H1 (cell line): ENCODE measurements at regions not wholly inside any gene's neighbourhood (a gene's known extent, or its start where the extent isn't known, plus 50 kb on each side); places are given as distances from the start of the nearest gene placed in this dataset.

Experiments used
- CTCF ChIA-PET: fragments of 300-600 bp; sonication (Branson Sonifier 250); formaldehyde crosslinking; loops from one replicate; lab custom pipeline; 2021; ENCODE audit not compliant: partially characterized antibody; lab: Charles Lee
- POLR2A ChIA-PET: fragments of 300-600 bp; sonication (Branson Sonifier 250); formaldehyde crosslinking; loops from one replicate; lab custom pipeline; 2021; ENCODE audit warnings: inconsistent platforms; ENCODE audit not compliant: partially characterized antibody; lab: Charles Lee
- DNase-seq, 2 experiments: peaks; one replicate each; pipeline versions ENCODE4 v3.0.0 to v3.0.0-alpha.2; 2010 to 2022; ENCODE audit warnings: low spot score in 2 of 2, low read depth in 1 of 2, mixed read lengths in 1 of 2
- FAIRE-seq: peaks from 2 replicates; lab custom pipeline; 2011; peaks lifted over from hg19 to GRCh38; lab: Jason Lieb, UNC
- H2AFZ ChIP-seq: 2 replicates; pipeline ENCODE4 v1.8.1; 2012; ENCODE audit warnings: low read length, inconsistent platforms
- H2AK5ac ChIP-seq: 2 replicates; pipeline ENCODE4 v1.6.1; 2013; ENCODE audit warnings: low read depth, low read length
- H2BK120ac ChIP-seq: replicated peaks from 2 replicates; pipeline ENCODE3; 2013; ENCODE audit warnings: low read depth, low read length, inconsistent platforms
- H2BK12ac ChIP-seq: 2 replicates; pipeline ENCODE4 v1.6.1; 2013; ENCODE audit warnings: low read depth, low read length
- H2BK15ac ChIP-seq: 2 replicates; pipeline ENCODE4 v1.6.1; 2013; ENCODE audit warnings: low read length
- H2BK20ac ChIP-seq: 2 replicates; pipeline ENCODE4 v1.6.1; 2013; ENCODE audit warnings: low read length
- H2BK5ac ChIP-seq: 2 replicates; pipeline ENCODE4 v1.6.1; 2013; ENCODE audit warnings: low read depth, low read length
- H3K14ac ChIP-seq: 2 replicates; pipeline ENCODE4 v1.6.1; 2013; ENCODE audit warnings: inconsistent platforms; ENCODE audit not compliant: insufficient read length
- H3K18ac ChIP-seq: 2 replicates; pipeline ENCODE4 v1.6.1; 2013; ENCODE audit warnings: low read length; ENCODE audit errors: extremely low read depth
- H3K23ac ChIP-seq: 2 replicates; pipeline ENCODE4 v1.6.1; 2013; ENCODE audit warnings: inconsistent platforms; ENCODE audit not compliant: insufficient read length
- H3K23me2 ChIP-seq: 2 replicates; pipeline ENCODE4 v1.6.1; 2013; ENCODE audit warnings: low read depth, low read length
- H3K27ac ChIP-seq: 2 replicates; pipeline ENCODE4 v1.6.1; 2011; ENCODE audit warnings: low read depth, low read length, inconsistent platforms
- H3K27me3 ChIP-seq, 4 experiments: replicated peaks in 1 of 4; 1 replicate in 1 of 4; 2 replicates in 3 of 4; pipeline versions ENCODE4 v1.6.1 to v1.8.1; 2011 to 2013; ENCODE audit warnings: low read length in 3 of 4, mild to moderate bottlenecking in 3 of 4, inconsistent platforms in 2 of 4, mixed read lengths in 2 of 4, moderate library complexity in 1 of 4; ENCODE audit not compliant: control insufficient read depth in 3 of 4, insufficient read depth in 3 of 4; ENCODE audit errors: extremely low read depth in 1 of 4
- H3K36me3 ChIP-seq, 4 experiments: 2 replicates each; pipeline versions ENCODE4 v1.6.1 to v1.8.1; 2011 to 2013; ENCODE audit warnings: mild to moderate bottlenecking in 4 of 4, low read length in 3 of 4, moderate library complexity in 2 of 4, control low read depth in 1 of 4, inconsistent platforms in 1 of 4; ENCODE audit not compliant: insufficient read depth in 4 of 4, control insufficient read depth in 2 of 4
- H3K4ac ChIP-seq: replicated peaks from 2 replicates; pipeline ENCODE3; 2013; ENCODE audit warnings: low read length, low read depth, mixed read lengths, inconsistent platforms; ENCODE audit not compliant: insufficient read length
- H3K4me1 ChIP-seq, 4 experiments: replicated peaks in 1 of 4; 1 replicate in 1 of 4; 2 replicates in 3 of 4; pipeline versions ENCODE4 v1.6.1 to v1.8.1; 2011 to 2013; ENCODE audit warnings: low read length in 3 of 4, inconsistent platforms in 2 of 4, mixed read lengths in 1 of 4; ENCODE audit not compliant: insufficient read depth in 4 of 4, control insufficient read depth in 3 of 4
- H3K4me2 ChIP-seq, 2 experiments: 2 replicates each; pipeline versions ENCODE4 v1.6.1 to v1.8.1; 2011 to 2013; ENCODE audit warnings: low read depth in 2 of 2, low read length in 2 of 2, control low read depth in 1 of 2, inconsistent platforms in 1 of 2, mild to moderate bottlenecking in 1 of 2; ENCODE audit not compliant: insufficient read depth in 1 of 2
- H3K4me3 ChIP-seq, 4 experiments: fragments of 200-600, 300-600 bp in 1 of 4; sonication (generic), shearing (Covaris generic), sonication (Bioruptor Twin) in 1 of 4; 2 replicates each; pipeline versions ENCODE4 v1.5.1 to v1.8.1; 2011 to 2016; ENCODE audit warnings: low read length in 4 of 4, low read depth in 3 of 4, control low read depth in 2 of 4, inconsistent platforms in 2 of 4, mild to moderate bottlenecking in 2 of 4, mixed read lengths in 1 of 4, moderate library complexity in 1 of 4; ENCODE audit not compliant: insufficient read depth in 2 of 4; ENCODE audit errors: extremely low read depth in 1 of 4
- H3K56ac ChIP-seq: replicated peaks from 2 replicates; pipeline ENCODE3; 2013; ENCODE audit warnings: low read depth, mild to moderate bottlenecking, mixed read lengths, low read length, inconsistent platforms; ENCODE audit not compliant: insufficient read length
- H3K79me1 ChIP-seq: 2 replicates; pipeline ENCODE4 v1.6.1; 2013; ENCODE audit warnings: low read depth, low read length, control low read depth
- H3K79me2 ChIP-seq, 2 experiments: 2 replicates each; pipeline versions ENCODE4 v1.6.1 to v1.8.1; 2012 to 2013; ENCODE audit warnings: low read length in 2 of 2, mild to moderate bottlenecking in 2 of 2, inconsistent platforms in 1 of 2; ENCODE audit not compliant: insufficient read depth in 2 of 2, control insufficient read depth in 1 of 2
- H3K9ac ChIP-seq, 4 experiments: replicated peaks in 1 of 4; 1 replicate in 1 of 4; 2 replicates in 3 of 4; pipeline versions ENCODE4 v1.6.1 to v1.8.1; 2011 to 2013; ENCODE audit warnings: low read depth in 3 of 4, low read length in 3 of 4, control low read depth in 2 of 4, mild to moderate bottlenecking in 2 of 4, moderate library complexity in 2 of 4, inconsistent platforms in 1 of 4; ENCODE audit errors: extremely low read depth in 1 of 4
- H3K9me3 ChIP-seq, 2 experiments: 2 replicates each; pipeline versions ENCODE4 v1.6.1 to v1.8.1; 2012 to 2013; ENCODE audit warnings: mild to moderate bottlenecking in 2 of 2, moderate library complexity in 2 of 2, control low read depth in 1 of 2, inconsistent platforms in 1 of 2, low read depth in 1 of 2, low read length in 1 of 2, mixed read lengths in 1 of 2; ENCODE audit not compliant: insufficient read depth in 2 of 2
- H4K20me1 ChIP-seq, 2 experiments: replicated peaks in 1 of 2; 2 replicates each; pipeline versions ENCODE3 to v1.8.1; 2011 to 2013; ENCODE audit warnings: inconsistent platforms in 2 of 2, low read length in 2 of 2, mild to moderate bottlenecking in 1 of 2; ENCODE audit not compliant: insufficient read depth in 2 of 2, control insufficient read depth in 1 of 2
- H4K5ac ChIP-seq: 2 replicates; pipeline ENCODE4 v1.6.1; 2013; ENCODE audit warnings: low read length, low read depth, mixed read lengths, inconsistent platforms; ENCODE audit not compliant: insufficient read length
- H4K8ac ChIP-seq: 2 replicates; pipeline ENCODE4 v1.8.0; 2013; ENCODE audit warnings: mild to moderate bottlenecking, moderate library complexity, low read length, inconsistent platforms; ENCODE audit not compliant: insufficient read depth; ENCODE audit errors: extremely low read depth
- H4K91ac ChIP-seq: replicated peaks from 2 replicates; pipeline ENCODE3; 2013; ENCODE audit warnings: low read length, mixed read lengths, inconsistent platforms; ENCODE audit not compliant: insufficient read length
- ASH2L ChIP-seq: fragments of 200-600, 300-600 bp; sonication (generic); IDR thresholded peaks from one replicate; pipeline ENCODE4 v1.7.1; 2017; ENCODE audit warnings: low read length
- BCL11A ChIP-seq, 2 experiments: IDR thresholded peaks; one replicate each; pipeline ENCODE4 v1.6.1; 2011; ENCODE audit warnings: low read depth in 2 of 2, low read length in 2 of 2, mild to moderate bottlenecking in 2 of 2
- RAD21 ChIP-seq, 2 experiments: IDR thresholded peaks in 1 of 2; conservative IDR thresholded peaks in 1 of 2; 2 replicates each; pipeline ENCODE4 v1.6.1; 2011; ENCODE audit warnings: low read depth in 2 of 2, low read length in 2 of 2, improper control_type of control experiment in 1 of 2, inconsistent platforms in 1 of 2, mild to moderate bottlenecking in 1 of 2, moderate library complexity in 1 of 2
- whole genome bisulfite sequencing, 2 experiments: shearing (Covaris generic) in 1 of 2; methylation state at CpG; one replicate each; pipeline versions ENCODE4 v1.1.6 to v1.1.7; 2013 to 2015; ENCODE audit warnings: low lambda C conversion rate in 2 of 2, mixed read lengths in 2 of 2, inconsistent platforms in 1 of 2, low coverage in 1 of 2, missing lambda C conversion rate in 1 of 2; ENCODE audit not compliant: insufficient replicate concordance in 2 of 2, insufficient coverage in 1 of 2, insufficient read length in 1 of 2; ENCODE audit errors: extremely low coverage in 1 of 2, missing lambda C conversion rate in 1 of 2; 5-methylcytosine and 5-hydroxymethylcytosine counted together

- Histone ChIP-seq H3K4me1 (no peaks in the 10 kb centered on the region), H3K56ac (no peak overlapping the region), H2AK5ac (no peak overlapping the region), H3K4ac (no peak overlapping the region), H3K36me3 (no peaks in the 10 kb centered on the region), H3K14ac (no peak overlapping the region), H4K91ac (no peak overlapping the region), H4K5ac (no peak overlapping the region), H3K9ac (no peak overlapping the region), H2BK5ac (no peak overlapping the region), H4K20me1 (no peaks in the 10 kb centered on the region), H3K79me1 (no peaks in the 10 kb centered on the region), H2AFZ (no peak overlapping the region), H3K27me3 (no peaks in the 10 kb centered on the region), H2BK15ac (no peak overlapping the region), H3K18ac (no peak overlapping the region), H2BK20ac (no peak overlapping the region), H3K27ac (no peak overlapping the region), H3K23me2 (no peaks in the 10 kb centered on the region)
- ChIA-PET CTCF (interaction anchor here (0.7 to 1.3 kb wide), 3 partner anchors 14 to 194 kb away, joined by 3 read pairs; no protein-coding TSS in a partner anchor), POLR2A (no interaction called here)
- DNase-seq (no peak), FAIRE-seq (no peak)
- 89% methylated on average over 2 of the region's 2 CpGs; no CpG with 5 or more reads in 1 of the 2 experiments for WGBS, 2 experiments
- TF ChIP-seq RAD21 (IDR thresholded peaks at IDR 0.05 in 1 of 2, conservative IDR thresholded peaks at IDR 0.05 in 1 of 2; ENCODE audit: low read depth in 2 of 2, low read length in 2 of 2) (no peak), BCL11A (IDR thresholded peaks at IDR 0.05; ENCODE audit: low read depth in 2 of 2, low read length in 2 of 2) (no peak), ASH2L (no peak)
- TF ChIP-seq, all 59 proteins: peak for 0
- Histone ChIP-seq H3K79me2 (no peaks in the 10 kb centered on the region), H3K9me3 (peaks cover 33 to 53% of the 10 kb centered on the region in 2 experiments), H3K4me2 (no peak overlapping the region), H3K23ac (no peak overlapping the region), H2BK12ac (no peak overlapping the region), H2BK120ac (no peak overlapping the region), H4K8ac (no peak overlapping the region), H3K4me3 (no peak overlapping the region)
These were observed 70.5 kb upstream of the SRD5A2 start for GRCh38 chr2:31651267-31651666.
